H1 (cell line): ENCODE measurements at regions not wholly inside any gene's neighbourhood (a gene's known extent, or its start where the extent isn't known, plus 50 kb on each side); places are given as distances from the start of the nearest gene placed in this dataset.

Experiments used
- EP300 ChIP-seq, 2 experiments: IDR thresholded peaks; 1 replicate in 1 of 2; 2 replicates in 1 of 2; pipeline ENCODE4 v1.6.1; 2011 to 2012; ENCODE audit warnings: low read depth in 2 of 2, low read length in 2 of 2, mild to moderate bottlenecking in 2 of 2, borderline replicate concordance in 1 of 2, inconsistent platforms in 1 of 2, moderate library complexity in 1 of 2
- JUN ChIP-seq: IDR thresholded peaks from 2 replicates; pipeline ENCODE4 v1.6.1; 2011; ENCODE audit warnings: low read depth, mild to moderate bottlenecking, improper control_type of control experiment, low read length
- POLR2AphosphoS5 ChIP-seq: IDR thresholded peaks from 2 replicates; pipeline ENCODE4 v1.6.1; 2011; ENCODE audit warnings: low read depth, low read length
- SIN3A ChIP-seq, 2 experiments: IDR thresholded peaks in 1 of 2; conservative IDR thresholded peaks in 1 of 2; 2 replicates each; pipeline ENCODE4 v1.6.1; 2011 to 2012; ENCODE audit warnings: low read length in 2 of 2, improper control_type of control experiment in 1 of 2, low read depth in 1 of 2, mild to moderate bottlenecking in 1 of 2
- YY1 ChIP-seq: IDR thresholded peaks from 2 replicates; pipeline ENCODE4 v1.6.1; 2011; ENCODE audit warnings: low read depth, mild to moderate bottlenecking, low read length
- TF ChIP-seq, protein P1 (sequence below), 3 experiments: IDR thresholded peaks; 1 replicate in 2 of 3; 2 replicates in 1 of 3; pipeline versions ENCODE4 v1.5.1 to v1.6.1; 2011; ENCODE audit warnings: low read length in 3 of 3, mild to moderate bottlenecking in 3 of 3, inconsistent platforms in 2 of 3, low read depth in 1 of 3, moderate library complexity in 1 of 3; ENCODE audit not compliant: insufficient read depth in 1 of 3; ENCODE audit errors: control extremely low read depth in 1 of 3
- TF ChIP-seq, protein P2 (sequence below): IDR thresholded peaks from 2 replicates; pipeline ENCODE4 v1.6.1; 2012; ENCODE audit warnings: inconsistent platforms

DNA sequence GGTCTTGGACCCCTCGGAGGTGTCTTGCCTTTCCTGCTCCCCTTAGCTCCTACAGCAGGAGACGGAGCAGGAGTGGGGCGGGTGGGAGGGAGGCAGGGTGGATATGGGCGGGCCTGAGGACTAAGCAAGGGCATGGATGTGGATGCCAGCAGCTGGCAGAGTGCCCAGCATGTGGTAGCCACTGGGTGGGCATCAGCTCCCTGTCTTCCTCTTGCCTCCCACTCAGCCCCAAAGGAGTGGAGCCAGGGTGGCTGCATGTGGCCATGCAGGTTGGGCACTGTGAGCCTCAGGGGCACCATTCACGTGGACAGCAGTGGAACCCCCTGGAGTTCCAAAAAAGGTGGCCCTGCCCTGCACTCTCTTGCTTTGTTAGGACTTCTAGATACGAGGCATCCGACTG lies 90.1 kb upstream of the TBCA start:
- TF ChIP-seq SIN3A (conservative IDR thresholded peaks at IDR 0.05 in 1 of 2, IDR thresholded peaks at IDR 0.05 in 1 of 2; ENCODE audit: low read depth in 1 of 2, low read length in 2 of 2): no peak
- TF ChIP-seq, protein P1, sequence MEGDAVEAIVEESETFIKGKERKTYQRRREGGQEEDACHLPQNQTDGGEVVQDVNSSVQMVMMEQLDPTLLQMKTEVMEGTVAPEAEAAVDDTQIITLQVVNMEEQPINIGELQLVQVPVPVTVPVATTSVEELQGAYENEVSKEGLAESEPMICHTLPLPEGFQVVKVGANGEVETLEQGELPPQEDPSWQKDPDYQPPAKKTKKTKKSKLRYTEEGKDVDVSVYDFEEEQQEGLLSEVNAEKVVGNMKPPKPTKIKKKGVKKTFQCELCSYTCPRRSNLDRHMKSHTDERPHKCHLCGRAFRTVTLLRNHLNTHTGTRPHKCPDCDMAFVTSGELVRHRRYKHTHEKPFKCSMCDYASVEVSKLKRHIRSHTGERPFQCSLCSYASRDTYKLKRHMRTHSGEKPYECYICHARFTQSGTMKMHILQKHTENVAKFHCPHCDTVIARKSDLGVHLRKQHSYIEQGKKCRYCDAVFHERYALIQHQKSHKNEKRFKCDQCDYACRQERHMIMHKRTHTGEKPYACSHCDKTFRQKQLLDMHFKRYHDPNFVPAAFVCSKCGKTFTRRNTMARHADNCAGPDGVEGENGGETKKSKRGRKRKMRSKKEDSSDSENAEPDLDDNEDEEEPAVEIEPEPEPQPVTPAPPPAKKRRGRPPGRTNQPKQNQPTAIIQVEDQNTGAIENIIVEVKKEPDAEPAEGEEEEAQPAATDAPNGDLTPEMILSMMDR (IDR thresholded peaks at IDR 0.05; ENCODE audit: control extremely low read depth in 1 of 3, insufficient read depth in 1 of 3, low read depth in 1 of 3, low read length in 3 of 3): no peak
- TF ChIP-seq, protein P2, sequence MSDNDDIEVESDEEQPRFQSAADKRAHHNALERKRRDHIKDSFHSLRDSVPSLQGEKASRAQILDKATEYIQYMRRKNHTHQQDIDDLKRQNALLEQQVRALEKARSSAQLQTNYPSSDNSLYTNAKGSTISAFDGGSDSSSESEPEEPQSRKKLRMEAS: no peak
- TF ChIP-seq POLR2AphosphoS5: no peak
- no peak for TF ChIP-seq EP300 (IDR thresholded peaks at IDR 0.05; ENCODE audit: borderline replicate concordance in 1 of 2, low read depth in 2 of 2, low read length in 2 of 2)
- no peak for TF ChIP-seq JUN
- no peak for TF ChIP-seq YY1
